Endothelial cell (in vitro differentiated cells): ENCODE measurements at regions not wholly inside any gene's neighbourhood (a gene's known extent, or its start where the extent isn't known, plus 50 kb on each side); places are given as distances from the start of the nearest gene placed in this dataset.

Experiments used
- DNase-seq: peaks from one replicate; pipeline ENCODE4 v3.0.0; 2021; ENCODE audit warnings: low spot score
- H3K27ac Mint-ChIP-seq: one replicate; pipeline ENCODE4 v1.8.0; 2021; ENCODE audit warnings: mixed read lengths, inconsistent platforms; ENCODE audit not compliant: unreplicated experiment
- H3K27me3 Mint-ChIP-seq: one replicate; pipeline ENCODE4 v1.8.0; 2021; ENCODE audit warnings: mild to moderate bottlenecking, moderate library complexity, mixed read lengths, inconsistent platforms; ENCODE audit not compliant: unreplicated experiment
- H3K36me3 Mint-ChIP-seq: one replicate; pipeline ENCODE4 v1.8.0; 2021; ENCODE audit warnings: mild to moderate bottlenecking, low read depth, mixed read lengths, inconsistent platforms; ENCODE audit not compliant: unreplicated experiment
- H3K4me1 Mint-ChIP-seq: one replicate; pipeline ENCODE4 v1.8.0; 2021; ENCODE audit warnings: mild to moderate bottlenecking, mixed read lengths, inconsistent platforms; ENCODE audit not compliant: unreplicated experiment
- H3K4me3 Mint-ChIP-seq: one replicate; pipeline ENCODE4 v1.8.0; 2021; ENCODE audit warnings: mild to moderate bottlenecking, mixed read lengths, inconsistent platforms; ENCODE audit not compliant: unreplicated experiment
- H3K9me3 Mint-ChIP-seq: one replicate; pipeline ENCODE4 v1.8.0; 2021; ENCODE audit warnings: mixed read lengths, inconsistent platforms; ENCODE audit not compliant: unreplicated experiment
- CTCF ChIP-seq: fragments of 200-600 bp; sonication (generic); IDR thresholded peaks from one replicate; pipeline ENCODE4 v1.5.0; 2021; ENCODE audit warnings: antibody characterized with exemption; ENCODE audit not compliant: unreplicated experiment

- Mint-ChIP-seq H3K4me1 (no peaks in the 10 kb centered on the region), H3K9me3 (no peaks in the 10 kb centered on the region), H3K4me3 (no peak overlapping the region), H3K27ac (no peak overlapping the region), H3K27me3 (no peaks in the 10 kb centered on the region), H3K36me3 (no peaks in the 10 kb centered on the region)
- no peak for DNase-seq
- no peak for TF ChIP-seq CTCF
These were observed 613.9 kb downstream of the TNS3 start for GRCh38 chr7:46968003-46968402.

DNA sequence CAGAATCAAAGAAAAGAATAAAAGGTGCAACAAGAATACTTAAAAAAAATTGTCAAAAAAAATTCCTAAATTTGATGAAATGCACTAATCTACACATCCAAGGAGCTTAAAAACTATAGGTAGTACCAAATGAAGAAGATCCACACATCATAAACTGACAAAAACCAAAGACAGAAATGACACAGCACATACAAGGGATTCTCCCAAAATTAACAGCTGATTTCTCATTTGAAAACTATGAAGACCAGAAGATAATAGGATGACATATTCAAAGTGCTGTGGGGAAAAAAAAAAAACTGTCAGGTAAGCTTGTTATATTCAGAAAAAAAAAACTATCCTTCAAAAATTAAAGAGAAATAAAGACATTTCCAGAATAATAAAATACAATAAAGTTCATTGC lies 618.2 kb downstream of the TNS3 start:
- DNase-seq, result no peak
- Mint-ChIP-seq H3K4me1 (no peaks in the 10 kb centered on the region), H3K4me3 (no peak overlapping the region), H3K9me3 (peaks cover 4% of the 10 kb centered on the region), H3K27me3 (no peaks in the 10 kb centered on the region), H3K27ac (no peak overlapping the region), H3K36me3 (no peaks in the 10 kb centered on the region)
- TF ChIP-seq CTCF, result no peak

GRCh38 chr7:46960970-46961369 lies 620.9 kb downstream of the TNS3 start:
- Mint-ChIP-seq H3K9me3 (peaks cover 4% of the 10 kb centered on the region), H3K4me3 (no peak overlapping the region), H3K36me3 (no peaks in the 10 kb centered on the region), H3K27me3 (no peaks in the 10 kb centered on the region), H3K27ac (no peak overlapping the region), H3K4me1 (no peaks in the 10 kb centered on the region)
- TF ChIP-seq CTCF, result no peak
- no peak for DNase-seq

- Mint-ChIP-seq H3K36me3 (no peaks in the 10 kb centered on the region), H3K4me1 (no peaks in the 10 kb centered on the region), H3K9me3 (peaks cover 4% of the 10 kb centered on the region), H3K27ac (no peak overlapping the region), H3K27me3 (no peaks in the 10 kb centered on the region), H3K4me3 (no peak overlapping the region)
- DNase-seq, result no peak
- no peak for TF ChIP-seq CTCF
These were observed 624.7 kb downstream of the TNS3 start for GRCh38 chr7:46957195-46957594.

- Mint-ChIP-seq H3K27ac (no peak overlapping the region), H3K27me3 (no peaks in the 10 kb centered on the region), H3K36me3 (no peaks in the 10 kb centered on the region), H3K4me1 (no peaks in the 10 kb centered on the region), H3K4me3 (no peak overlapping the region), H3K9me3 (no peaks in the 10 kb centered on the region)
- TF ChIP-seq CTCF, result no peak
- no peak for DNase-seq
These were observed 626.4 kb downstream of the TNS3 start for GRCh38 chr7:46955531-46955930.
